Hepatocyte (in vitro differentiated cells): ENCODE measurements at regions not wholly inside any gene's neighbourhood (a gene's known extent, or its start where the extent isn't known, plus 50 kb on each side); places are given as distances from the start of the nearest gene placed in this dataset.

ENCODE experiments used
- DNase-seq: peaks from one replicate; pipeline ENCODE4 v3.0.0-alpha.2; 2016; ENCODE audit warnings: low spot score
- H2AFZ ChIP-seq: fragments of 200-600 bp; sonication (generic); 2 replicates; pipeline ENCODE4 v1.6.0; 2016; ENCODE audit warnings: antibody characterized with exemption, mild to moderate bottlenecking
- H3K27ac ChIP-seq: fragments of 200-600 bp; sonication (generic); 2 replicates; pipeline ENCODE4 v1.5.1; 2016; ENCODE audit warnings: mild to moderate bottlenecking
- H3K27me3 ChIP-seq: fragments of 200-600 bp; sonication (generic); 2 replicates; pipeline ENCODE4 v1.6.1; 2016
- H3K36me3 ChIP-seq: fragments of 200-600 bp; sonication (generic); replicated peaks from 2 replicates; pipeline ENCODE4 v1.5.1; 2016; ENCODE audit warnings: low read depth; ENCODE audit not compliant: insufficient read depth
- H3K4me1 ChIP-seq: fragments of 200-600 bp; sonication (generic); 2 replicates; pipeline ENCODE4 v1.5.1; 2016; ENCODE audit warnings: mild to moderate bottlenecking, moderate library complexity; ENCODE audit not compliant: insufficient read depth
- H3K4me2 ChIP-seq: fragments of 200-600 bp; sonication (generic); 2 replicates; pipeline ENCODE4 v1.6.0; 2016
- H3K4me3 ChIP-seq: fragments of 200-600 bp; sonication (generic); 2 replicates; pipeline ENCODE4 v1.5.1; 2016; ENCODE audit warnings: mild to moderate bottlenecking
- H3K79me2 ChIP-seq: fragments of 200-600 bp; sonication (generic); 2 replicates; pipeline ENCODE4 v1.6.0; 2017; ENCODE audit warnings: mild to moderate bottlenecking
- H3K9me2 ChIP-seq: fragments of 200-600 bp; sonication (generic); replicated peaks from 2 replicates; pipeline ENCODE4 v1.6.0; 2017; ENCODE audit warnings: mild to moderate bottlenecking; ENCODE audit not compliant: insufficient read depth
- H3K9me3 ChIP-seq: fragments of 200-600 bp; sonication (generic); 2 replicates; pipeline ENCODE4 v1.5.1; 2016; ENCODE audit warnings: low read depth, mild to moderate bottlenecking
- H4K20me1 ChIP-seq: fragments of 200-600 bp; sonication (generic); 2 replicates; pipeline ENCODE4 v1.6.0; 2016; ENCODE audit warnings: mild to moderate bottlenecking; ENCODE audit not compliant: insufficient read depth, poor library complexity, severe bottlenecking
- EZH2 ChIP-seq: fragments of 200-600 bp; sonication (generic); IDR thresholded peaks from 2 replicates; pipeline ENCODE4 v1.6.1; 2016; ENCODE audit warnings: antibody characterized with exemption, mild to moderate bottlenecking, borderline replicate concordance
- EZH2phosphoT487 ChIP-seq: fragments of 200-600 bp; sonication (generic); IDR thresholded peaks from one replicate; pipeline ENCODE4 v1.6.1; 2018; ENCODE audit warnings: antibody characterized with exemption, mild to moderate bottlenecking, low read depth, moderate library complexity; ENCODE audit not compliant: unreplicated experiment, severe bottlenecking
- WGBS: methylation state at CpG from one replicate; pipeline ENCODE4 v1.1.6; 2016; ENCODE audit warnings: low lambda C conversion rate; ENCODE audit errors: missing lambda C conversion rate; 5-methylcytosine and 5-hydroxymethylcytosine counted together
- TF ChIP-seq, protein P1 (sequence below): fragments of 200-600 bp; sonication (generic); IDR thresholded peaks from 2 replicates; pipeline ENCODE4 v1.5.1; 2016; ENCODE audit warnings: antibody characterized with exemption, mild to moderate bottlenecking; ENCODE audit not compliant: poor library complexity

GRCh38 chr5:117220730-117221129 is 646.1 kb upstream of the SEMA6A start:
- H3K36me3 ChIP-seq = no peaks in the 10 kb centered on the region
- 4% methylated on average over 1 of the region's 1 CpG for WGBS
- no peak overlapping the region for H2AFZ ChIP-seq
- TF ChIP-seq EZH2phosphoT487 (no peak), EZH2 (no peak)
- TF ChIP-seq, protein P1, sequence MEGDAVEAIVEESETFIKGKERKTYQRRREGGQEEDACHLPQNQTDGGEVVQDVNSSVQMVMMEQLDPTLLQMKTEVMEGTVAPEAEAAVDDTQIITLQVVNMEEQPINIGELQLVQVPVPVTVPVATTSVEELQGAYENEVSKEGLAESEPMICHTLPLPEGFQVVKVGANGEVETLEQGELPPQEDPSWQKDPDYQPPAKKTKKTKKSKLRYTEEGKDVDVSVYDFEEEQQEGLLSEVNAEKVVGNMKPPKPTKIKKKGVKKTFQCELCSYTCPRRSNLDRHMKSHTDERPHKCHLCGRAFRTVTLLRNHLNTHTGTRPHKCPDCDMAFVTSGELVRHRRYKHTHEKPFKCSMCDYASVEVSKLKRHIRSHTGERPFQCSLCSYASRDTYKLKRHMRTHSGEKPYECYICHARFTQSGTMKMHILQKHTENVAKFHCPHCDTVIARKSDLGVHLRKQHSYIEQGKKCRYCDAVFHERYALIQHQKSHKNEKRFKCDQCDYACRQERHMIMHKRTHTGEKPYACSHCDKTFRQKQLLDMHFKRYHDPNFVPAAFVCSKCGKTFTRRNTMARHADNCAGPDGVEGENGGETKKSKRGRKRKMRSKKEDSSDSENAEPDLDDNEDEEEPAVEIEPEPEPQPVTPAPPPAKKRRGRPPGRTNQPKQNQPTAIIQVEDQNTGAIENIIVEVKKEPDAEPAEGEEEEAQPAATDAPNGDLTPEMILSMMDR = no peak
- H3K9me2 ChIP-seq = no peaks in the 10 kb centered on the region
- no peak overlapping the region for H3K4me3 ChIP-seq
- no peaks in the 10 kb centered on the region for H4K20me1 ChIP-seq
- no peaks in the 10 kb centered on the region for H3K79me2 ChIP-seq
- peak overlapping the region; percentile 24 for H3K27ac ChIP-seq
- DNase-seq = no peak
- peaks cover 6% of the 10 kb centered on the region for H3K4me1 ChIP-seq
- no peaks in the 10 kb centered on the region for H3K27me3 ChIP-seq
- H3K4me2 ChIP-seq = no peak overlapping the region
- H3K9me3 ChIP-seq = no peaks in the 10 kb centered on the region

GRCh38 chr5:117218789-117219188 is 644.2 kb upstream of the SEMA6A start:
- Histone ChIP-seq H3K4me2 (no peak overlapping the region), H3K9me2 (no peaks in the 10 kb centered on the region), H3K4me3 (no peak overlapping the region), H3K4me1 (peaks cover 6% of the 10 kb centered on the region), H3K27ac (no peak overlapping the region), H4K20me1 (no peaks in the 10 kb centered on the region), H2AFZ (no peak overlapping the region), H3K36me3 (no peaks in the 10 kb centered on the region), H3K79me2 (no peaks in the 10 kb centered on the region), H3K9me3 (no peaks in the 10 kb centered on the region), H3K27me3 (no peaks in the 10 kb centered on the region)
- WGBS = 63% methylated on average over 2 of the region's 2 CpGs
- DNase-seq = no peak
- TF ChIP-seq EZH2phosphoT487 = no peak
- TF ChIP-seq, protein P1 = no peak
- no peak for TF ChIP-seq EZH2

DNA sequence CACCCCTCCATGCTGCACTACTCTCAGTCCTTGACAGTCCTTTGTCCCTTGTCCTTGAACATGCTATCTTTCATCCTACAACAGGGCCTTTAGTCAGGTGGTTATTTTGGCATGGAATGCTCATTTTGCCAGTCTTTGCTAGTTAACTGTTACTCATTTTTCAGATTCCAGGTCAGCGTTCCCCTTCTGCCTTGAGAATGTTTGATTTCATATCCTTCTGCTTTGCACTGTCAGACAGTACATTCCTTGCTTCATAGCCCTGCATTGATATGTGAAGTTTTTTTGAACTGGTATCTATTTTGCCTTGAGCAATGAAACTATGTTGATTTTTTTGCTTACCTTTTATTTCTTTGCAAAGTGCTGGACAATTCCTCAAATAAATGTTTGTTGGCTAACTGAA is 638.2 kb upstream of the SEMA6A start:
- H3K4me2 ChIP-seq = no peak overlapping the region

More for the DNA sequence above, 638.2 kb upstream of the SEMA6A start:
- no peaks in the 10 kb centered on the region for H4K20me1 ChIP-seq
- DNase-seq = no peak
- peaks cover 6% of the 10 kb centered on the region for H3K4me1 ChIP-seq
- no peaks in the 10 kb centered on the region for H3K9me3 ChIP-seq
- no peaks in the 10 kb centered on the region for H3K36me3 ChIP-seq
- no peaks in the 10 kb centered on the region for H3K9me2 ChIP-seq
- WGBS = 55% methylated on average over 1 of the region's 1 CpG
- TF ChIP-seq EZH2 (no peak), EZH2phosphoT487 (no peak)
- TF ChIP-seq, protein P1 = no peak
- H3K27me3 ChIP-seq = no peaks in the 10 kb centered on the region
- no peak overlapping the region for H2AFZ ChIP-seq
- no peak overlapping the region for H3K4me3 ChIP-seq
- H3K79me2 ChIP-seq = no peaks in the 10 kb centered on the region
- no peak overlapping the region for H3K27ac ChIP-seq
